H1 (cell line): ENCODE measurements at regions not wholly inside any gene's neighbourhood (a gene's known extent, or its start where the extent isn't known, plus 50 kb on each side); places are given as distances from the start of the nearest gene placed in this dataset.

Source experiments
- CTCF ChIA-PET: fragments of 300-600 bp; sonication (Branson Sonifier 250); formaldehyde crosslinking; loops from one replicate; lab custom pipeline; 2021; ENCODE audit not compliant: partially characterized antibody; lab: Charles Lee
- POLR2A ChIA-PET: fragments of 300-600 bp; sonication (Branson Sonifier 250); formaldehyde crosslinking; loops from one replicate; lab custom pipeline; 2021; ENCODE audit warnings: inconsistent platforms; ENCODE audit not compliant: partially characterized antibody; lab: Charles Lee
- DNase-seq, 2 experiments: peaks; one replicate each; pipeline versions ENCODE4 v3.0.0 to v3.0.0-alpha.2; 2010 to 2022; ENCODE audit warnings: low spot score in 2 of 2, low read depth in 1 of 2, mixed read lengths in 1 of 2
- FAIRE-seq: peaks from 2 replicates; lab custom pipeline; 2011; peaks lifted over from hg19 to GRCh38; lab: Jason Lieb, UNC
- H2AFZ ChIP-seq: 2 replicates; pipeline ENCODE4 v1.8.1; 2012; ENCODE audit warnings: low read length, inconsistent platforms
- H2AK5ac ChIP-seq: 2 replicates; pipeline ENCODE4 v1.6.1; 2013; ENCODE audit warnings: low read depth, low read length
- H2BK120ac ChIP-seq: replicated peaks from 2 replicates; pipeline ENCODE3; 2013; ENCODE audit warnings: low read depth, low read length, inconsistent platforms
- H2BK12ac ChIP-seq: 2 replicates; pipeline ENCODE4 v1.6.1; 2013; ENCODE audit warnings: low read depth, low read length
- H2BK15ac ChIP-seq: 2 replicates; pipeline ENCODE4 v1.6.1; 2013; ENCODE audit warnings: low read length
- H2BK20ac ChIP-seq: 2 replicates; pipeline ENCODE4 v1.6.1; 2013; ENCODE audit warnings: low read length
- H2BK5ac ChIP-seq: 2 replicates; pipeline ENCODE4 v1.6.1; 2013; ENCODE audit warnings: low read depth, low read length
- H3K14ac ChIP-seq: 2 replicates; pipeline ENCODE4 v1.6.1; 2013; ENCODE audit warnings: inconsistent platforms; ENCODE audit not compliant: insufficient read length
- H3K18ac ChIP-seq: 2 replicates; pipeline ENCODE4 v1.6.1; 2013; ENCODE audit warnings: low read length; ENCODE audit errors: extremely low read depth
- H3K23ac ChIP-seq: 2 replicates; pipeline ENCODE4 v1.6.1; 2013; ENCODE audit warnings: inconsistent platforms; ENCODE audit not compliant: insufficient read length
- H3K23me2 ChIP-seq: 2 replicates; pipeline ENCODE4 v1.6.1; 2013; ENCODE audit warnings: low read depth, low read length
- H3K27ac ChIP-seq: 2 replicates; pipeline ENCODE4 v1.6.1; 2011; ENCODE audit warnings: low read depth, low read length, inconsistent platforms
- H3K27me3 ChIP-seq, 4 experiments: replicated peaks in 1 of 4; 1 replicate in 1 of 4; 2 replicates in 3 of 4; pipeline versions ENCODE4 v1.6.1 to v1.8.1; 2011 to 2013; ENCODE audit warnings: low read length in 3 of 4, mild to moderate bottlenecking in 3 of 4, inconsistent platforms in 2 of 4, mixed read lengths in 2 of 4, moderate library complexity in 1 of 4; ENCODE audit not compliant: control insufficient read depth in 3 of 4, insufficient read depth in 3 of 4; ENCODE audit errors: extremely low read depth in 1 of 4
- H3K36me3 ChIP-seq, 4 experiments: 2 replicates each; pipeline versions ENCODE4 v1.6.1 to v1.8.1; 2011 to 2013; ENCODE audit warnings: mild to moderate bottlenecking in 4 of 4, low read length in 3 of 4, moderate library complexity in 2 of 4, control low read depth in 1 of 4, inconsistent platforms in 1 of 4; ENCODE audit not compliant: insufficient read depth in 4 of 4, control insufficient read depth in 2 of 4
- H3K4ac ChIP-seq: replicated peaks from 2 replicates; pipeline ENCODE3; 2013; ENCODE audit warnings: low read length, low read depth, mixed read lengths, inconsistent platforms; ENCODE audit not compliant: insufficient read length
- H3K4me1 ChIP-seq, 4 experiments: replicated peaks in 1 of 4; 1 replicate in 1 of 4; 2 replicates in 3 of 4; pipeline versions ENCODE4 v1.6.1 to v1.8.1; 2011 to 2013; ENCODE audit warnings: low read length in 3 of 4, inconsistent platforms in 2 of 4, mixed read lengths in 1 of 4; ENCODE audit not compliant: insufficient read depth in 4 of 4, control insufficient read depth in 3 of 4
- H3K4me2 ChIP-seq, 2 experiments: 2 replicates each; pipeline versions ENCODE4 v1.6.1 to v1.8.1; 2011 to 2013; ENCODE audit warnings: low read depth in 2 of 2, low read length in 2 of 2, control low read depth in 1 of 2, inconsistent platforms in 1 of 2, mild to moderate bottlenecking in 1 of 2; ENCODE audit not compliant: insufficient read depth in 1 of 2
- H3K4me3 ChIP-seq, 4 experiments: fragments of 200-600, 300-600 bp in 1 of 4; sonication (generic), shearing (Covaris generic), sonication (Bioruptor Twin) in 1 of 4; 2 replicates each; pipeline versions ENCODE4 v1.5.1 to v1.8.1; 2011 to 2016; ENCODE audit warnings: low read length in 4 of 4, low read depth in 3 of 4, control low read depth in 2 of 4, inconsistent platforms in 2 of 4, mild to moderate bottlenecking in 2 of 4, mixed read lengths in 1 of 4, moderate library complexity in 1 of 4; ENCODE audit not compliant: insufficient read depth in 2 of 4; ENCODE audit errors: extremely low read depth in 1 of 4
- H3K56ac ChIP-seq: replicated peaks from 2 replicates; pipeline ENCODE3; 2013; ENCODE audit warnings: low read depth, mild to moderate bottlenecking, mixed read lengths, low read length, inconsistent platforms; ENCODE audit not compliant: insufficient read length
- H3K79me1 ChIP-seq: 2 replicates; pipeline ENCODE4 v1.6.1; 2013; ENCODE audit warnings: low read depth, low read length, control low read depth
- H3K79me2 ChIP-seq, 2 experiments: 2 replicates each; pipeline versions ENCODE4 v1.6.1 to v1.8.1; 2012 to 2013; ENCODE audit warnings: low read length in 2 of 2, mild to moderate bottlenecking in 2 of 2, inconsistent platforms in 1 of 2; ENCODE audit not compliant: insufficient read depth in 2 of 2, control insufficient read depth in 1 of 2
- H3K9ac ChIP-seq, 4 experiments: replicated peaks in 1 of 4; 1 replicate in 1 of 4; 2 replicates in 3 of 4; pipeline versions ENCODE4 v1.6.1 to v1.8.1; 2011 to 2013; ENCODE audit warnings: low read depth in 3 of 4, low read length in 3 of 4, control low read depth in 2 of 4, mild to moderate bottlenecking in 2 of 4, moderate library complexity in 2 of 4, inconsistent platforms in 1 of 4; ENCODE audit errors: extremely low read depth in 1 of 4
- H3K9me3 ChIP-seq, 2 experiments: 2 replicates each; pipeline versions ENCODE4 v1.6.1 to v1.8.1; 2012 to 2013; ENCODE audit warnings: mild to moderate bottlenecking in 2 of 2, moderate library complexity in 2 of 2, control low read depth in 1 of 2, inconsistent platforms in 1 of 2, low read depth in 1 of 2, low read length in 1 of 2, mixed read lengths in 1 of 2; ENCODE audit not compliant: insufficient read depth in 2 of 2
- H4K20me1 ChIP-seq, 2 experiments: replicated peaks in 1 of 2; 2 replicates each; pipeline versions ENCODE3 to v1.8.1; 2011 to 2013; ENCODE audit warnings: inconsistent platforms in 2 of 2, low read length in 2 of 2, mild to moderate bottlenecking in 1 of 2; ENCODE audit not compliant: insufficient read depth in 2 of 2, control insufficient read depth in 1 of 2
- H4K5ac ChIP-seq: 2 replicates; pipeline ENCODE4 v1.6.1; 2013; ENCODE audit warnings: low read length, low read depth, mixed read lengths, inconsistent platforms; ENCODE audit not compliant: insufficient read length
- H4K8ac ChIP-seq: 2 replicates; pipeline ENCODE4 v1.8.0; 2013; ENCODE audit warnings: mild to moderate bottlenecking, moderate library complexity, low read length, inconsistent platforms; ENCODE audit not compliant: insufficient read depth; ENCODE audit errors: extremely low read depth
- H4K91ac ChIP-seq: replicated peaks from 2 replicates; pipeline ENCODE3; 2013; ENCODE audit warnings: low read length, mixed read lengths, inconsistent platforms; ENCODE audit not compliant: insufficient read length
- BACH1 ChIP-seq: IDR thresholded peaks from 2 replicates; pipeline ENCODE4 v1.6.1; 2012; ENCODE audit warnings: low read length, improper control_type of control experiment
- CBX5 ChIP-seq: fragments of 300-800, 300-1000 bp; sonication (generic); IDR thresholded peaks from 2 replicates; pipeline ENCODE4 v1.7.1; 2016; ENCODE audit warnings: antibody characterized with exemption, low read length, low read depth
- CHD2 ChIP-seq: IDR thresholded peaks from 2 replicates; pipeline ENCODE4 v1.6.1; 2012; ENCODE audit warnings: low read length, improper control_type of control experiment
- CTCF ChIP-seq, 3 experiments: IDR thresholded peaks; 1 replicate in 2 of 3; 2 replicates in 1 of 3; pipeline versions ENCODE4 v1.5.1 to v1.6.1; 2011; ENCODE audit warnings: low read length in 3 of 3, mild to moderate bottlenecking in 3 of 3, inconsistent platforms in 2 of 3, low read depth in 1 of 3, moderate library complexity in 1 of 3; ENCODE audit not compliant: insufficient read depth in 1 of 3; ENCODE audit errors: control extremely low read depth in 1 of 3
- HDAC6 ChIP-seq: IDR thresholded peaks from one replicate; pipeline ENCODE4 v1.7.1; 2012; ENCODE audit warnings: low read depth, mild to moderate bottlenecking, inconsistent platforms, low read length, moderate library complexity
- RFX5 ChIP-seq: IDR thresholded peaks from 2 replicates; pipeline ENCODE4 v1.6.1; 2011; ENCODE audit warnings: low read depth, low read length, improper control_type of control experiment, borderline replicate concordance
- SIN3A ChIP-seq, 2 experiments: IDR thresholded peaks in 1 of 2; conservative IDR thresholded peaks in 1 of 2; 2 replicates each; pipeline ENCODE4 v1.6.1; 2011 to 2012; ENCODE audit warnings: low read length in 2 of 2, improper control_type of control experiment in 1 of 2, low read depth in 1 of 2, mild to moderate bottlenecking in 1 of 2
- SP4 ChIP-seq: IDR thresholded peaks from 2 replicates; pipeline ENCODE4 v1.6.1; 2012; ENCODE audit warnings: low read length, inconsistent platforms
- SRF ChIP-seq: IDR thresholded peaks from 2 replicates; pipeline ENCODE4 v1.6.1; 2011; ENCODE audit warnings: mild to moderate bottlenecking, low read depth, low read length, moderate library complexity
- TBP ChIP-seq: IDR thresholded peaks from 2 replicates; pipeline ENCODE4 v1.6.1; 2011; ENCODE audit warnings: low read depth, low read length, improper control_type of control experiment
- YY1 ChIP-seq: IDR thresholded peaks from 2 replicates; pipeline ENCODE4 v1.6.1; 2011; ENCODE audit warnings: low read depth, mild to moderate bottlenecking, low read length
- WGBS, 2 experiments: shearing (Covaris generic) in 1 of 2; methylation state at CpG; one replicate each; pipeline versions ENCODE4 v1.1.6 to v1.1.7; 2013 to 2015; ENCODE audit warnings: low lambda C conversion rate in 2 of 2, mixed read lengths in 2 of 2, inconsistent platforms in 1 of 2, low coverage in 1 of 2, missing lambda C conversion rate in 1 of 2; ENCODE audit not compliant: insufficient replicate concordance in 2 of 2, insufficient coverage in 1 of 2, insufficient read length in 1 of 2; ENCODE audit errors: extremely low coverage in 1 of 2, missing lambda C conversion rate in 1 of 2; 5-methylcytosine and 5-hydroxymethylcytosine counted together
- TF ChIP-seq, protein P1 (sequence below): IDR thresholded peaks from 2 replicates; pipeline ENCODE4 v1.6.1; 2012; ENCODE audit warnings: low read length, inconsistent platforms

DNA sequence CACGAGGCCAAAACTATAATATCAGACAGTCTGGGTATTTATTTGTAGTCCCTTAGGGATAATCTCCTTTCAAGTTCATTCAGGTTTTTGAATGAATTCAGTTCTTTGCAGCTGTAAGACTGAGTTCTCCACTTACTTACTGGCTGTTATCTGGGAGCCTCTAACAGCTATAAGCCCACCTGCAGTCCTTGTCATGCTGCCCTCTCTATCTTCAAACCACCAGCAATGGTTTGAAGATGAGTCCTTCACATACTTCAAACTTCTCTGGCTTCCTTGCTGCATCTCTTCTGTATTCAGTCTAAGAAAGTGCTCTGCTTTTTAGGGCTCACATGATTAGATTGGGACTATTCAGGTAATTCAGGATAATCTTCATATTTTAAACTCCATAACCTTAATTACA, 154.5 kb upstream of the STT3B start:
- no peaks in the 10 kb centered on the region; the same call in 1 of the 2 replicates for H3K23me2 ChIP-seq
- H2BK120ac ChIP-seq, result no peak overlapping the region
- H3K79me2 ChIP-seq, result no peaks in the 10 kb centered on the region
- H3K23ac ChIP-seq, result no peak overlapping the region
- H3K4me1 ChIP-seq, result no peaks in the 10 kb centered on the region
- no peak overlapping the region for H3K4ac ChIP-seq
- no peaks in the 10 kb centered on the region for H3K27me3 ChIP-seq
- no peaks in the 10 kb centered on the region for H3K79me1 ChIP-seq
- no peak overlapping the region for H3K14ac ChIP-seq
- POLR2A ChIA-PET, result no interaction called here
- H2BK5ac ChIP-seq, result no peak overlapping the region
- FAIRE-seq (no peak), DNase-seq (no peak)
- no peaks in the 10 kb centered on the region for H3K36me3 ChIP-seq
- no peak overlapping the region for H3K56ac ChIP-seq
- WGBS, 2 experiments, result 85% methylated on average over 1 of the region's 1 CpG; no CpG with 5 or more reads in 1 of the 2 experiments
- no peaks in the 10 kb centered on the region for H4K20me1 ChIP-seq
- no peak overlapping the region for H3K18ac ChIP-seq
- H4K91ac ChIP-seq, result no peak overlapping the region
- no peak overlapping the region for H3K4me2 ChIP-seq
- H4K8ac ChIP-seq, result no peak overlapping the region
- no peak overlapping the region for H2BK12ac ChIP-seq
- CTCF ChIA-PET, result no interaction called here
- H2AFZ ChIP-seq, result no peak overlapping the region
- H2BK20ac ChIP-seq, result no peak overlapping the region
- H2AK5ac ChIP-seq, result no peak overlapping the region
- H3K9ac ChIP-seq, result no peak overlapping the region
- no peak overlapping the region for H3K27ac ChIP-seq
- H3K4me3 ChIP-seq, result no peak overlapping the region
- H2BK15ac ChIP-seq, result no peak overlapping the region
- no peak overlapping the region for H4K5ac ChIP-seq
- no peaks in the 10 kb centered on the region for H3K9me3 ChIP-seq
- no peak for TF ChIP-seq CTCF (IDR thresholded peaks at IDR 0.05; ENCODE audit: control extremely low read depth in 1 of 3, insufficient read depth in 1 of 3, low read depth in 1 of 3, low read length in 3 of 3)
- no peak for TF ChIP-seq CHD2
- TF ChIP-seq RFX5, result no peak
- TF ChIP-seq CBX5, result no peak
- TF ChIP-seq YY1, result no peak
- TF ChIP-seq SP4, result no peak
- no peak for TF ChIP-seq SRF
- TF ChIP-seq, protein P1, sequence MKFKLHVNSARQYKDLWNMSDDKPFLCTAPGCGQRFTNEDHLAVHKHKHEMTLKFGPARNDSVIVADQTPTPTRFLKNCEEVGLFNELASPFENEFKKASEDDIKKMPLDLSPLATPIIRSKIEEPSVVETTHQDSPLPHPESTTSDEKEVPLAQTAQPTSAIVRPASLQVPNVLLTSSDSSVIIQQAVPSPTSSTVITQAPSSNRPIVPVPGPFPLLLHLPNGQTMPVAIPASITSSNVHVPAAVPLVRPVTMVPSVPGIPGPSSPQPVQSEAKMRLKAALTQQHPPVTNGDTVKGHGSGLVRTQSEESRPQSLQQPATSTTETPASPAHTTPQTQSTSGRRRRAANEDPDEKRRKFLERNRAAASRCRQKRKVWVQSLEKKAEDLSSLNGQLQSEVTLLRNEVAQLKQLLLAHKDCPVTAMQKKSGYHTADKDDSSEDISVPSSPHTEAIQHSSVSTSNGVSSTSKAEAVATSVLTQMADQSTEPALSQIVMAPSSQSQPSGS, result no peak
- no peak for TF ChIP-seq TBP
- no peak for TF ChIP-seq HDAC6
- no peak for TF ChIP-seq BACH1
- no peak for TF ChIP-seq SIN3A (conservative IDR thresholded peaks at IDR 0.05 in 1 of 2, IDR thresholded peaks at IDR 0.05 in 1 of 2; ENCODE audit: low read depth in 1 of 2, low read length in 2 of 2)
